ENCODE measurements at regions not wholly inside any gene's neighbourhood (a gene's known extent, or its start where the extent isn't known, plus 50 kb on each side); places are given as distances from the start of the nearest gene placed in this dataset.

- TF ChIP-seq, protein P1, sequence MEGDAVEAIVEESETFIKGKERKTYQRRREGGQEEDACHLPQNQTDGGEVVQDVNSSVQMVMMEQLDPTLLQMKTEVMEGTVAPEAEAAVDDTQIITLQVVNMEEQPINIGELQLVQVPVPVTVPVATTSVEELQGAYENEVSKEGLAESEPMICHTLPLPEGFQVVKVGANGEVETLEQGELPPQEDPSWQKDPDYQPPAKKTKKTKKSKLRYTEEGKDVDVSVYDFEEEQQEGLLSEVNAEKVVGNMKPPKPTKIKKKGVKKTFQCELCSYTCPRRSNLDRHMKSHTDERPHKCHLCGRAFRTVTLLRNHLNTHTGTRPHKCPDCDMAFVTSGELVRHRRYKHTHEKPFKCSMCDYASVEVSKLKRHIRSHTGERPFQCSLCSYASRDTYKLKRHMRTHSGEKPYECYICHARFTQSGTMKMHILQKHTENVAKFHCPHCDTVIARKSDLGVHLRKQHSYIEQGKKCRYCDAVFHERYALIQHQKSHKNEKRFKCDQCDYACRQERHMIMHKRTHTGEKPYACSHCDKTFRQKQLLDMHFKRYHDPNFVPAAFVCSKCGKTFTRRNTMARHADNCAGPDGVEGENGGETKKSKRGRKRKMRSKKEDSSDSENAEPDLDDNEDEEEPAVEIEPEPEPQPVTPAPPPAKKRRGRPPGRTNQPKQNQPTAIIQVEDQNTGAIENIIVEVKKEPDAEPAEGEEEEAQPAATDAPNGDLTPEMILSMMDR (conservative IDR thresholded peaks at IDR 0.05; ENCODE audit: low read length): no peak
- no peak for TF ChIP-seq EZH2phosphoT487 (IDR thresholded peaks at IDR 0.05; ENCODE audit: borderline replicate concordance, low read depth, low read length)
These were observed 302.1 kb downstream of the MDFIC start for GRCh38 chr7:115223959-115224358.
